ENCODE measurements at regions not wholly inside any gene's neighbourhood (a gene's known extent, or its start where the extent isn't known, plus 50 kb on each side); places are given as distances from the start of the nearest gene placed in this dataset.

- DNase-seq = no peak
Measured at GRCh38 chr6:149150301-149150700, 167.2 kb upstream of the TAB2 start.

GRCh38 chr6:149150801-149151398 is 166.6 kb upstream of the TAB2 start:
- DNase-seq = no peak

GRCh38 chr6:149152521-149152920 is 165.0 kb upstream of the TAB2 start:
- DNase-seq = no peak

- DNase-seq = no peak
Measured at GRCh38 chr6:149153100-149153499, 164.4 kb upstream of the TAB2 start.

- DNase-seq = no peak
Measured at GRCh38 chr6:149153693-149154092, 163.8 kb upstream of the TAB2 start.

GRCh38 chr6:149154261-149154821 is 163.2 kb upstream of the TAB2 start:
- DNase-seq = no peak

- no peak for DNase-seq
Measured at GRCh38 chr6:149157126-149157525, 160.4 kb upstream of the TAB2 start.

- DNase-seq = no peak
Measured at GRCh38 chr6:149158076-149158475, 159.4 kb upstream of the TAB2 start.

- DNase-seq = no peak
Measured at GRCh38 chr6:149160943-149161342, 156.6 kb upstream of the TAB2 start.

GRCh38 chr6:149162924-149163323 is 154.6 kb upstream of the TAB2 start:
- DNase-seq = no peak

GRCh38 chr6:149164199-149164750 is 153.2 kb upstream of the TAB2 start:
- no peak for DNase-seq

- no peak for DNase-seq
Measured at GRCh38 chr6:149166336-149166735, 151.2 kb upstream of the TAB2 start.

- no peak for DNase-seq
Measured at GRCh38 chr6:149166747-149167146, 150.8 kb upstream of the TAB2 start.

- DNase-seq = no peak
Measured at GRCh38 chr6:149168968-149169367, 148.5 kb upstream of the TAB2 start.

GRCh38 chr6:149169761-149170511 is 147.6 kb upstream of the TAB2 start:
- DNase-seq = no peak

- no peak for DNase-seq
Measured at GRCh38 chr6:149170564-149171452, 146.7 kb upstream of the TAB2 start.

- DNase-seq = no peak
Measured at GRCh38 chr6:149173222-149173621, 144.3 kb upstream of the TAB2 start.

GRCh38 chr6:149174962-149175361 is 142.6 kb upstream of the TAB2 start:
- DNase-seq = no peak

- no peak for DNase-seq
Measured at GRCh38 chr6:149176971-149177667, 140.4 kb upstream of the TAB2 start.

GRCh38 chr6:149179431-149179830 is 138.1 kb upstream of the TAB2 start:
- DNase-seq = no peak

- DNase-seq = no peak
Measured at GRCh38 chr6:149181304-149181703, 136.2 kb upstream of the TAB2 start.

- DNase-seq = no peak
Measured at GRCh38 chr6:149182262-149182661, 135.2 kb upstream of the TAB2 start.

All from stimulated activated CD4-positive, alpha-beta T cell treated with anti-CD3 and anti-CD28 coated beads, Interleukin-12 subunit alpha, Interleukin-12 subunit beta, amount 100 ng/mL, for 4 hours (primary cell).